LHCN-M2 (cell line): ENCODE measurements at regions not wholly inside any gene's neighbourhood (a gene's known extent, or its start where the extent isn't known, plus 50 kb on each side); places are given as distances from the start of the nearest gene placed in this dataset.

ENCODE experiments used
- DNase-seq: peaks from one replicate; pipeline ENCODE4 v3.0.0-alpha.2; 2012; ENCODE audit warnings: low read depth

- DNase-seq: no peak
Measured at GRCh38 chr20:9920866-9921265, 82.0 kb upstream of the PAK5 start.

- DNase-seq: no peak
Measured at GRCh38 chr20:9919271-9920014, 80.6 kb upstream of the PAK5 start.

DNA sequence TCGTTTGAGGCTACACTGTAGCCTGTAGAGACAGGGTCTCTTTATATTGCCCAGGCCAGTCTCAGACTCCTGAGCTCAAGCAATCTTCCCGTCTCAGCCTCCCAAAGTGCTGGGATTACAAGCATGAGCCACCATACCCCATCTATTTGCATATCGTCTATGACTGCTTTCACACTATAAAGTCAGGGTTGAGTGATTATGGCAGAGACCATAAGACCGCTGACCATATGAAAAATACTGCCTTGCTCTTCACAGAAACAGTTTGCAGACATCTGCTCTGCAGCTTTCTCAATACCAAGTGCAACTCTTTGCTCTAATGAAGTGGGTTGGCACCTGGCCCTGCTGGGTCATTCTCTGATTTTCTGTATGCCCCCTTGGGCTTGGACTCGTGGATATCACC is 79.5 kb upstream of the PAK5 start:
- no peak for DNase-seq

- no peak for DNase-seq
Measured at GRCh38 chr20:9916761-9917160, 77.9 kb upstream of the PAK5 start.

- DNase-seq: peak; percentile 32
Measured at GRCh38 chr20:9912858-9913434, 74.1 kb upstream of the PAK5 start.

GRCh38 chr20:9912290-9912689 is 73.4 kb upstream of the PAK5 start:
- no peak for DNase-seq

GRCh38 chr20:9911519-9911918 is 72.6 kb upstream of the PAK5 start:
- no peak for DNase-seq

- no peak for DNase-seq
Measured at GRCh38 chr20:9909167-9909566, 70.3 kb upstream of the PAK5 start.

DNA sequence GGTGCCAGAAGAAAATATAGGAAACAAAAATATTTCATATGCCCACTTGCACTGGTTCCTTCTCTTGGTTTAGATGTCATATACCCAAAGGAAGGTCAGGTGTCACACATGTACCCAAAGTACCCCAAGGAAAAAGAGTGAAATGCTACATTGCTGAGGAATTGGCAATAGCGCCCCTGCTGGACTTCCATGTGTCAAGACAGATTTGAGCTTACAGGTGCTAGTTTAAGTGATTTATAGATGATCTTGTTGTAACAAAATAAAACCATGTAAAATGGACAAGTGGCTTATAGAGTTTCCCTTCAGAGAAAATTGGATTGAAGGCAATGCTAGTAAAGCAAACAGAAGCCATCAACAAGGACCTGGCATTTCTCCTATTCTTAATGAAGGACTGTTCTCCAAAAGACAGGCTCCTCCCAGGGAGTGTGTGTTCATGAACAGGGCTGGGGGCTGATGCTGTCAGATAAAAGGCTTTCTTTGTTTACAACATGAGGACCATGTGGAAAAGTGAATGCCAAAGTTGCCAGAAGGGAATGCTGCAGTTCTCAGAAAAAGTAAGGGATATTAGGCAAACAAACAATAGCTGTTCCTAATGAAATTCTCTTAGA is 64.3 kb upstream of the PAK5 start:
- peak; percentile 2 for DNase-seq

GRCh38 chr20:9889270-9889981 is 50.5 kb upstream of the PAK5 start:
- peak; percentile 10 for DNase-seq
